ENCODE measurements at regions not wholly inside any gene's neighbourhood (a gene's known extent, or its start where the extent isn't known, plus 50 kb on each side); places are given as distances from the start of the nearest gene placed in this dataset.
"Not testable (repeated sequence)": the region's sequence is repeated elsewhere in the genome, so short reads cannot be mapped to it uniquely, and the experiment has no call there.

- Histone ChIP-seq H3K9me3 (ENCODE audit: low read depth) (no peaks in the 10 kb centered on the region), H3K4me3 (no peak overlapping the region), H2AFZ (no peak overlapping the region), H3K27me3 (replicated peaks; ENCODE audit: insufficient read depth) (no peaks in the 10 kb centered on the region), H3K36me3 (ENCODE audit: low read depth) (no peaks in the 10 kb centered on the region), H3K27ac (no peak overlapping the region), H3K79me2 (ENCODE audit: insufficient read depth) (no peaks in the 10 kb centered on the region), H3K9me2 (ENCODE audit: insufficient read depth) (no peaks in the 10 kb centered on the region), H4K20me1 (ENCODE audit: insufficient read depth) (no peaks in the 10 kb centered on the region), H3K9ac (no peak overlapping the region), H3K4me2 (ENCODE audit: unreplicated experiment) (no peak overlapping the region), H3F3A (ENCODE audit: insufficient read depth) (no peaks in the 10 kb centered on the region), H3K4me1 (ENCODE audit: insufficient read depth) (no peaks in the 10 kb centered on the region)
- no peak for TF ChIP-seq EZH2phosphoT487 (IDR thresholded peaks at IDR 0.05; ENCODE audit: insufficient read depth, low read depth)
- TF ChIP-seq EZH2 (IDR thresholded peaks at IDR 0.05; ENCODE audit: insufficient read depth, poor library complexity, severe bottlenecking) = no peak
- in situ Hi-C loops (cut with MboI) = no loop called here
- DNase-seq = no peak
- 0% methylated on average over 1 of the region's 1 CpG for WGBS, 2 experiments (ENCODE audit: low coverage in 1 of 2, low lambda C conversion rate in 2 of 2, missing lambda C conversion rate in 2 of 2)
Observed at GRCh38 chrX:125236955-125237354, 82.7 kb upstream of the TEX13C start.

DNA sequence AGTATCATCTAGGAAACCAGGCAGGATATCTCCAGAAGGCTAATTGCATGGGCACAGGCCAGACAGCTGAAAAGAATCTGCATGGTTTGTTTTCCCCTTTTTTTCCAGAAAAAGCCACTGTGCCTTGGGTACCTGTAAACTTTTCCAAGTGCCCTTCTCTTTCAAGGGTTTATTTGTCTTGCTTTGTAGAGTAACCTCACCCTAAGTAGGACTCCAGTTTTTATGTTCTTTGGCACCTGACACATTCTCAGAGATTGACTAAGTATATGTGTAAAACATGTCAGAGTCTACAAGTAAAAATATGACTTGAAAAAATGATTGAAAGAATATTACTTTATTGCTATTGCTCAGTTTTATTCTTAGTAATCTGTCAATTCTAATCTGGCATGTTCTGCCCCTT lies 70.7 kb upstream of the TEX13C start:
- no peak for DNase-seq
- no peaks in the 10 kb centered on the region for H3K9me2 ChIP-seq (ENCODE audit: insufficient read depth)
- H3K36me3 ChIP-seq (ENCODE audit: low read depth) = no peaks in the 10 kb centered on the region
- in situ Hi-C loops (cut with MboI) = no loop called here
- no peak overlapping the region for H3K4me2 ChIP-seq (ENCODE audit: unreplicated experiment)
- no peak overlapping the region for H3K4me3 ChIP-seq
- H3K27me3 ChIP-seq (replicated peaks; ENCODE audit: insufficient read depth) = no peaks in the 10 kb centered on the region
- no peaks in the 10 kb centered on the region for H3F3A ChIP-seq (ENCODE audit: insufficient read depth)
- no peaks in the 10 kb centered on the region for H4K20me1 ChIP-seq (ENCODE audit: insufficient read depth)
- H3K79me2 ChIP-seq (ENCODE audit: insufficient read depth) = no peaks in the 10 kb centered on the region
- no peak for TF ChIP-seq EZH2 (IDR thresholded peaks at IDR 0.05; ENCODE audit: insufficient read depth, poor library complexity, severe bottlenecking)
- no peak for TF ChIP-seq EZH2phosphoT487 (IDR thresholded peaks at IDR 0.05; ENCODE audit: insufficient read depth, low read depth)
- H2AFZ ChIP-seq = no peak overlapping the region
- no peaks in the 10 kb centered on the region for H3K4me1 ChIP-seq (ENCODE audit: insufficient read depth)
- H3K9me3 ChIP-seq (ENCODE audit: low read depth) = no peaks in the 10 kb centered on the region
- H3K9ac ChIP-seq = no peak overlapping the region
- H3K27ac ChIP-seq = no peak overlapping the region

- H3K27me3 ChIP-seq (replicated peaks; ENCODE audit: insufficient read depth); DNase-seq; H3K79me2 ChIP-seq (ENCODE audit: insufficient read depth); H3K4me2 ChIP-seq (ENCODE audit: unreplicated experiment); H3K36me3 ChIP-seq (ENCODE audit: low read depth); H2AFZ ChIP-seq; H3K9ac ChIP-seq; H3K9me2 ChIP-seq (ENCODE audit: insufficient read depth); H3K9me3 ChIP-seq (ENCODE audit: low read depth); H3K4me3 ChIP-seq; H4K20me1 ChIP-seq (ENCODE audit: insufficient read depth); in situ Hi-C loops (cut with MboI); H3K27ac ChIP-seq; H3F3A ChIP-seq (ENCODE audit: insufficient read depth); H3K4me1 ChIP-seq (ENCODE audit: insufficient read depth): not testable (repeated sequence)
- WGBS, 2 experiments (ENCODE audit: low coverage in 1 of 2, low lambda C conversion rate in 2 of 2, missing lambda C conversion rate in 2 of 2) = 79% methylated on average over 11 of the region's 20 CpGs; no CpG with 5 or more reads in 1 of the 2 experiments
Observed at GRCh38 chrX:125255759-125256158, 63.9 kb upstream of the TEX13C start.

GRCh38 chrX:125262836-125263235 lies 56.8 kb upstream of the TEX13C start:
- Histone ChIP-seq H3K27ac (no peak overlapping the region), H4K20me1 (ENCODE audit: insufficient read depth) (no peaks in the 10 kb centered on the region), H3K27me3 (replicated peaks; ENCODE audit: insufficient read depth) (no peaks in the 10 kb centered on the region), H3K4me3 (no peak overlapping the region), H3F3A (ENCODE audit: insufficient read depth) (no peaks in the 10 kb centered on the region), H3K4me2 (ENCODE audit: unreplicated experiment) (no peak overlapping the region), H3K79me2 (ENCODE audit: insufficient read depth) (no peaks in the 10 kb centered on the region), H2AFZ (no peak overlapping the region), H3K9ac (no peak overlapping the region), H3K36me3 (ENCODE audit: low read depth) (no peaks in the 10 kb centered on the region), H3K9me2 (ENCODE audit: insufficient read depth) (no peaks in the 10 kb centered on the region), H3K4me1 (ENCODE audit: insufficient read depth) (no peaks in the 10 kb centered on the region), H3K9me3 (ENCODE audit: low read depth) (no peaks in the 10 kb centered on the region)
- DNase-seq = no peak
- in situ Hi-C loops (cut with MboI) = no loop called here
- TF ChIP-seq EZH2 (IDR thresholded peaks at IDR 0.05; ENCODE audit: insufficient read depth, poor library complexity, severe bottlenecking) (no peak), EZH2phosphoT487 (IDR thresholded peaks at IDR 0.05; ENCODE audit: insufficient read depth, low read depth) (no peak)
- WGBS, 2 experiments (ENCODE audit: low coverage in 1 of 2, low lambda C conversion rate in 2 of 2, missing lambda C conversion rate in 2 of 2) = 23 to 41% methylated on average over 6 of the region's 6 CpGs

- Histone ChIP-seq H3K4me2 (ENCODE audit: unreplicated experiment) (no peak overlapping the region), H4K20me1 (ENCODE audit: insufficient read depth) (no peaks in the 10 kb centered on the region), H3K4me1 (ENCODE audit: insufficient read depth) (no peaks in the 10 kb centered on the region), H3F3A (ENCODE audit: insufficient read depth) (no peaks in the 10 kb centered on the region), H3K9me3 (ENCODE audit: low read depth) (no peaks in the 10 kb centered on the region), H3K9ac (no peak overlapping the region), H3K9me2 (ENCODE audit: insufficient read depth) (no peaks in the 10 kb centered on the region), H2AFZ (no peak overlapping the region), H3K79me2 (ENCODE audit: insufficient read depth) (no peaks in the 10 kb centered on the region), H3K27ac (no peak overlapping the region), H3K36me3 (ENCODE audit: low read depth) (no peaks in the 10 kb centered on the region), H3K4me3 (no peak overlapping the region), H3K27me3 (replicated peaks; ENCODE audit: insufficient read depth) (no peaks in the 10 kb centered on the region)
- in situ Hi-C loops (cut with MboI) = no loop called here
- WGBS, 2 experiments (ENCODE audit: low coverage in 1 of 2, low lambda C conversion rate in 2 of 2, missing lambda C conversion rate in 2 of 2) = 35 to 40% methylated on average over 4 of the region's 4 CpGs
- no peak for DNase-seq
- TF ChIP-seq EZH2 (IDR thresholded peaks at IDR 0.05; ENCODE audit: insufficient read depth, poor library complexity, severe bottlenecking) = no peak
- TF ChIP-seq EZH2phosphoT487 (IDR thresholded peaks at IDR 0.05; ENCODE audit: insufficient read depth, low read depth) = no peak
Observed at GRCh38 chrX:125266153-125266660, 53.5 kb upstream of the TEX13C start.
